H9 (cell line): ENCODE measurements at regions not wholly inside any gene's neighbourhood (a gene's known extent, or its start where the extent isn't known, plus 50 kb on each side); places are given as distances from the start of the nearest gene placed in this dataset.

ENCODE experiments used
- DNase-seq: peaks from one replicate; pipeline ENCODE4 v3.0.0-alpha.2; 2017
- H2AFZ ChIP-seq: one replicate; pipeline ENCODE4 v1.6.1; 2013; ENCODE audit warnings: mild to moderate bottlenecking, low read length, control low read depth, moderate library complexity
- H2AK5ac ChIP-seq: 2 replicates; pipeline ENCODE4 v1.6.1; 2013; ENCODE audit warnings: low read length, control low read depth, mixed read lengths; ENCODE audit not compliant: insufficient read length
- H2BK120ac ChIP-seq: one replicate; pipeline ENCODE4 v1.6.1; 2013; ENCODE audit warnings: low read depth, mild to moderate bottlenecking, low read length, control low read depth, inconsistent platforms; ENCODE audit not compliant: poor library complexity, severe bottlenecking
- H2BK12ac ChIP-seq: 2 replicates; pipeline ENCODE4 v1.6.1; 2013; ENCODE audit warnings: low read length, control low read depth, mixed read lengths, low read depth; ENCODE audit not compliant: insufficient read length
- H2BK15ac ChIP-seq: 2 replicates; pipeline ENCODE4 v1.6.1; 2013; ENCODE audit warnings: low read depth, low read length, control low read depth
- H2BK20ac ChIP-seq: one replicate; pipeline ENCODE4 v1.6.1; 2013; ENCODE audit warnings: low read depth, mild to moderate bottlenecking, low read length, control low read depth, inconsistent platforms; ENCODE audit not compliant: poor library complexity, severe bottlenecking
- H2BK5ac ChIP-seq: 2 replicates; pipeline ENCODE4 v1.6.1; 2013; ENCODE audit warnings: low read length, control low read depth, mixed read lengths; ENCODE audit not compliant: insufficient read length
- H3K14ac ChIP-seq: 2 replicates; pipeline ENCODE4 v1.6.1; 2013; ENCODE audit warnings: low read length, control low read depth; ENCODE audit not compliant: insufficient read depth
- H3K18ac ChIP-seq: 2 replicates; pipeline ENCODE4 v1.6.1; 2013; ENCODE audit warnings: low read depth, mild to moderate bottlenecking, mixed read lengths, low read length, control low read depth; ENCODE audit not compliant: insufficient read length
- H3K23ac ChIP-seq: 2 replicates; pipeline ENCODE4 v1.6.1; 2013; ENCODE audit warnings: low read length, control low read depth, mixed read lengths, low read depth; ENCODE audit not compliant: insufficient read length
- H3K23me2 ChIP-seq: 2 replicates; pipeline ENCODE4 v1.6.1; 2013; ENCODE audit warnings: low read depth, mild to moderate bottlenecking, mixed read lengths, low read length, control low read depth; ENCODE audit not compliant: insufficient read length, poor library complexity, severe bottlenecking
- H3K27ac ChIP-seq: 2 replicates; pipeline ENCODE4 v1.5.1; 2013; ENCODE audit warnings: low read length, control low read depth, mixed read lengths, low read depth; ENCODE audit not compliant: insufficient read length
- H3K27me3 ChIP-seq: 2 replicates; pipeline ENCODE4 v1.6.1; 2013; ENCODE audit warnings: low read length, control low read depth, inconsistent platforms; ENCODE audit not compliant: insufficient read depth
- H3K4ac ChIP-seq: 2 replicates; pipeline ENCODE4 v1.6.1; 2013; ENCODE audit warnings: low read depth, mild to moderate bottlenecking, control low read depth, inconsistent platforms, low read length, moderate library complexity
- H3K4me1 ChIP-seq: 2 replicates; pipeline ENCODE4 v1.6.1; 2013; ENCODE audit warnings: low read length, control low read depth, inconsistent platforms; ENCODE audit not compliant: insufficient read depth
- H3K4me2 ChIP-seq: 2 replicates; pipeline ENCODE4 v1.6.1; 2013; ENCODE audit warnings: low read length, control low read depth, mixed read lengths; ENCODE audit not compliant: insufficient read length, insufficient read depth
- H3K56ac ChIP-seq: 2 replicates; pipeline ENCODE4 v1.6.1; 2013; ENCODE audit warnings: low read depth, mild to moderate bottlenecking, mixed read lengths, low read length, control low read depth; ENCODE audit not compliant: insufficient read length
- H3K79me1 ChIP-seq: 2 replicates; pipeline ENCODE4 v1.6.1; 2013; ENCODE audit warnings: low read depth, mild to moderate bottlenecking, moderate library complexity, low read length, control low read depth, inconsistent platforms; ENCODE audit not compliant: insufficient read depth, poor library complexity, severe bottlenecking
- H3K79me2 ChIP-seq: 2 replicates; pipeline ENCODE4 v1.6.1; 2013; ENCODE audit warnings: low read length, control low read depth, inconsistent platforms; ENCODE audit not compliant: insufficient read depth
- H3K9ac ChIP-seq: 2 replicates; pipeline ENCODE4 v1.6.1; 2013; ENCODE audit warnings: low read length, control low read depth, mixed read lengths; ENCODE audit not compliant: insufficient read length; ENCODE audit errors: extremely low read depth
- H3K9me3 ChIP-seq: one replicate; pipeline ENCODE4 v1.6.1; 2013; ENCODE audit warnings: low read depth, low read length, inconsistent platforms; ENCODE audit not compliant: control insufficient read depth
- H3T11ph ChIP-seq: one replicate; pipeline ENCODE4 v1.6.1; 2013; ENCODE audit warnings: mild to moderate bottlenecking, low read length, control low read depth, inconsistent platforms
- H4K20me1 ChIP-seq: one replicate; pipeline ENCODE4 v1.6.1; 2013; ENCODE audit not compliant: control insufficient read depth, insufficient read length, insufficient read depth
- H4K5ac ChIP-seq: 2 replicates; pipeline ENCODE4 v1.6.1; 2013; ENCODE audit warnings: low read depth, mild to moderate bottlenecking, mixed read lengths, low read length, control low read depth; ENCODE audit not compliant: insufficient read length
- H4K8ac ChIP-seq: replicated peaks from 2 replicates; pipeline ENCODE4 v1.6.1; 2013; ENCODE audit warnings: low read length, control low read depth, mixed read lengths, low read depth; ENCODE audit not compliant: insufficient read length
- H4K91ac ChIP-seq: 2 replicates; pipeline ENCODE4 v1.6.1; 2013; ENCODE audit warnings: low read depth, mild to moderate bottlenecking, moderate library complexity, mixed read lengths, low read length, control low read depth; ENCODE audit not compliant: insufficient read length
- H3K27ac Mint-ChIP-seq, 3 experiments: 2 replicates in 2 of 3; 3 replicates in 1 of 3; pipeline ENCODE4 v1.8.0; 2020 to 2021; ENCODE audit warnings: mixed read lengths in 3 of 3, mild to moderate bottlenecking in 1 of 3, moderate library complexity in 1 of 3
- H3K27me3 Mint-ChIP-seq: 2 replicates; pipeline ENCODE4 v1.8.0; 2021; ENCODE audit warnings: low read depth, mild to moderate bottlenecking, moderate library complexity, mixed read lengths
- H3K36me3 Mint-ChIP-seq, 3 experiments: 2 replicates in 2 of 3; 3 replicates in 1 of 3; pipeline ENCODE4 v1.8.0; 2020 to 2021; ENCODE audit warnings: low read depth in 3 of 3, mixed read lengths in 3 of 3; ENCODE audit not compliant: insufficient read depth in 1 of 3
- H3K4me1 Mint-ChIP-seq, 2 experiments: 2 replicates each; pipeline ENCODE4 v1.8.0; 2020; ENCODE audit warnings: mixed read lengths in 2 of 2
- H3K4me3 Mint-ChIP-seq, 2 experiments: 2 replicates in 1 of 2; 3 replicates in 1 of 2; pipeline ENCODE4 v1.8.0; 2020 to 2021; ENCODE audit warnings: mild to moderate bottlenecking in 2 of 2, mixed read lengths in 2 of 2, moderate library complexity in 1 of 2
- H3K9me3 Mint-ChIP-seq, 2 experiments: 2 replicates in 1 of 2; 3 replicates in 1 of 2; pipeline ENCODE4 v1.8.0; 2020; ENCODE audit warnings: mild to moderate bottlenecking in 2 of 2, mixed read lengths in 2 of 2, moderate library complexity in 1 of 2
- CTCF ChIP-seq: fragments of 200-600 bp; sonication (generic); conservative IDR thresholded peaks from 3 replicates; pipeline ENCODE4 v1.8.0; 2021; ENCODE audit warnings: antibody characterized with exemption, mild to moderate bottlenecking
- WGBS: extraction: QIAGEN DNeasy Blood & Tissue Kit; methylation state at CpG from one replicate; pipeline ENCODE4 v1.1.7; 2013; ENCODE audit warnings: missing lambda C conversion rate, low lambda C conversion rate, mixed read lengths; ENCODE audit not compliant: insufficient read length; ENCODE audit errors: extremely low coverage; 5-methylcytosine and 5-hydroxymethylcytosine counted together

- H4K8ac ChIP-seq, result no peak overlapping the region
- H3K23ac ChIP-seq, result no peak overlapping the region
- no peak overlapping the region for H2AFZ ChIP-seq
- H3K9ac ChIP-seq, result no peak overlapping the region
- no peak overlapping the region for H4K5ac ChIP-seq
- no peaks in the 10 kb centered on the region for H3K4me1 ChIP-seq
- no peaks in the 10 kb centered on the region for H4K20me1 ChIP-seq
- H3K4ac ChIP-seq, result no peak overlapping the region
- H3T11ph ChIP-seq, result no peak overlapping the region
- H3K56ac ChIP-seq, result no peak overlapping the region
- no peaks in the 10 kb centered on the region for H3K79me2 ChIP-seq
- no peak overlapping the region for H2BK120ac ChIP-seq
- no peak for TF ChIP-seq CTCF
- no peak overlapping the region for H3K4me2 ChIP-seq
- no peak for DNase-seq
- H3K23me2 ChIP-seq, result no peaks in the 10 kb centered on the region
- Mint-ChIP-seq H3K4me3 (no peak overlapping the region), H3K9me3 (no peaks in the 10 kb centered on the region), H3K4me1 (no peaks in the 10 kb centered on the region), H3K27ac (no peak overlapping the region), H3K27me3 (no peaks in the 10 kb centered on the region), H3K36me3 (no peaks in the 10 kb centered on the region)
- no peak overlapping the region for H3K14ac ChIP-seq
- H3K27ac ChIP-seq, result no peak overlapping the region
- H2BK15ac ChIP-seq, result no peak overlapping the region
- H3K79me1 ChIP-seq, result no peaks in the 10 kb centered on the region
- H4K91ac ChIP-seq, result no peak overlapping the region
- no peak overlapping the region for H2AK5ac ChIP-seq
- WGBS, result no CpG with 5 or more reads among the region's 7 CpGs
- H2BK20ac ChIP-seq, result no peak overlapping the region
- no peak overlapping the region for H2BK12ac ChIP-seq
- H2BK5ac ChIP-seq, result no peak overlapping the region
- H3K18ac ChIP-seq, result no peak overlapping the region
- H3K9me3 ChIP-seq, result no peaks in the 10 kb centered on the region
- no peaks in the 10 kb centered on the region for H3K27me3 ChIP-seq
These were observed 74.9 kb upstream of the CAPRIN1 start for GRCh38 chr11:33976495-33977199.
